ENCODE measurements at regions not wholly inside any gene's neighbourhood (a gene's known extent, or its start where the extent isn't known, plus 50 kb on each side); places are given as distances from the start of the nearest gene placed in this dataset.

DNA sequence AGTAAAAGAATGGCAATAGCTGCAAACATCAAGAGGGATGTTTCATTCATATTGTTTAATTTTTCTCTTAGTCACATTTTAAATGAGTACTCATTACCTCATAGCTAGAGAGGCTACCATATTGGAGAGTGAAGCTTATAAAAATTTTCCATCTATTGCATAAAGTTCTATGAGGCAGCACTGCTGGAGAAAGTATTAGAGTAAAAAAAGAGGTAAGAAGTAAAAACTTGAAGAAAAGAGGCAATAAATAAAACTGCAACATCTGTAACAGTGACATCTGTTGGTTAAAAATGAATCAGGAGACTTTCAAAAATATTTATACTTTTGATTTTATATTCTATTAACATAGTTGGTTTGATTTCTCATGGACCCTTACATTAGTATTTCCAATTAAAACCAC, 284.5 kb upstream of the SEMA3D start:
- ChIA-PET RAD21 (ENCODE audit: low non-redundant PET in 1 of 2, low total read pairs in 2 of 2, uncharacterized antibody in 2 of 2, unreplicated experiment in 2 of 2) (no interaction called here), POLR2A (no interaction called here), CTCF (no interaction called here)
- intact Hi-C loops (cut with micrococcal nuclease): no loop called here
- Histone ChIP-seq H4K20me1 (ENCODE audit: insufficient read depth) (no peaks in the 10 kb centered on the region), H3K79me2 (ENCODE audit: insufficient read depth, low read length) (no peaks in the 10 kb centered on the region), H3K27ac (ENCODE audit: low read depth, low read length) (no peak overlapping the region), H3K4me1 (ENCODE audit: control insufficient read depth in 1 of 2, insufficient read depth in 2 of 2, low read length in 2 of 2) (no peaks in the 10 kb centered on the region), H2AFZ (ENCODE audit: low read depth, low read length, poor library complexity, severe bottlenecking) (no peak overlapping the region), H3K9ac (ENCODE audit: low read length) (no peak overlapping the region), H3K9me3 (ENCODE audit: control insufficient read depth in 1 of 2, insufficient read depth in 1 of 2, low read depth in 1 of 2, low read length in 2 of 2) (no peaks in the 10 kb centered on the region), H3K27me3 (ENCODE audit: insufficient read depth, low read length) (no peaks in the 10 kb centered on the region), H3K4me2 (ENCODE audit: low read length) (no peak overlapping the region), H3K36me3 (ENCODE audit: control insufficient read depth in 1 of 2, insufficient read depth in 2 of 2, low read length in 2 of 2) (no peaks in the 10 kb centered on the region), H3K4me3 (replicated peaks in 1 of 2; ENCODE audit: low read depth in 1 of 2, low read length in 2 of 2) (no peak overlapping the region), H3K9me2 (ENCODE audit: insufficient read depth) (no peaks in the 10 kb centered on the region)
- TF ChIP-seq POLR2A (IDR thresholded peaks at IDR 0.05; ENCODE audit: borderline replicate concordance, extremely low read depth, insufficient read depth, insufficient read length) (no peak), ELF1 (IDR thresholded peaks at IDR 0.05; ENCODE audit: borderline replicate concordance, low read depth) (no peak), YY1 (IDR thresholded peaks at IDR 0.05; ENCODE audit: extremely low read depth, insufficient replicate concordance, low read depth, low read length) (no peak), SIN3A (IDR thresholded peaks at IDR 0.05; ENCODE audit: low read depth) (no peak), ZNF274 (IDR thresholded peaks at IDR 0.05; ENCODE audit: low read depth, low read length) (no peak), CBX3 (IDR thresholded peaks at IDR 0.05; ENCODE audit: low read depth) (no peak), CEBPB (IDR thresholded peaks at IDR 0.05; ENCODE audit: low read depth) (no peak), FOSL1 (IDR thresholded peaks at IDR 0.05; ENCODE audit: low read depth) (no peak), RAD21 (IDR thresholded peaks at IDR 0.05; ENCODE audit: low read depth) (no peak), SP1 (IDR thresholded peaks at IDR 0.05; ENCODE audit: low read depth) (no peak), EGR1 (IDR thresholded peaks at IDR 0.05; ENCODE audit: low read depth) (no peak), ZFX (IDR thresholded peaks at IDR 0.05) (no peak), JUND (IDR thresholded peaks at IDR 0.05) (no peak)
- TF ChIP-seq, protein P1, sequence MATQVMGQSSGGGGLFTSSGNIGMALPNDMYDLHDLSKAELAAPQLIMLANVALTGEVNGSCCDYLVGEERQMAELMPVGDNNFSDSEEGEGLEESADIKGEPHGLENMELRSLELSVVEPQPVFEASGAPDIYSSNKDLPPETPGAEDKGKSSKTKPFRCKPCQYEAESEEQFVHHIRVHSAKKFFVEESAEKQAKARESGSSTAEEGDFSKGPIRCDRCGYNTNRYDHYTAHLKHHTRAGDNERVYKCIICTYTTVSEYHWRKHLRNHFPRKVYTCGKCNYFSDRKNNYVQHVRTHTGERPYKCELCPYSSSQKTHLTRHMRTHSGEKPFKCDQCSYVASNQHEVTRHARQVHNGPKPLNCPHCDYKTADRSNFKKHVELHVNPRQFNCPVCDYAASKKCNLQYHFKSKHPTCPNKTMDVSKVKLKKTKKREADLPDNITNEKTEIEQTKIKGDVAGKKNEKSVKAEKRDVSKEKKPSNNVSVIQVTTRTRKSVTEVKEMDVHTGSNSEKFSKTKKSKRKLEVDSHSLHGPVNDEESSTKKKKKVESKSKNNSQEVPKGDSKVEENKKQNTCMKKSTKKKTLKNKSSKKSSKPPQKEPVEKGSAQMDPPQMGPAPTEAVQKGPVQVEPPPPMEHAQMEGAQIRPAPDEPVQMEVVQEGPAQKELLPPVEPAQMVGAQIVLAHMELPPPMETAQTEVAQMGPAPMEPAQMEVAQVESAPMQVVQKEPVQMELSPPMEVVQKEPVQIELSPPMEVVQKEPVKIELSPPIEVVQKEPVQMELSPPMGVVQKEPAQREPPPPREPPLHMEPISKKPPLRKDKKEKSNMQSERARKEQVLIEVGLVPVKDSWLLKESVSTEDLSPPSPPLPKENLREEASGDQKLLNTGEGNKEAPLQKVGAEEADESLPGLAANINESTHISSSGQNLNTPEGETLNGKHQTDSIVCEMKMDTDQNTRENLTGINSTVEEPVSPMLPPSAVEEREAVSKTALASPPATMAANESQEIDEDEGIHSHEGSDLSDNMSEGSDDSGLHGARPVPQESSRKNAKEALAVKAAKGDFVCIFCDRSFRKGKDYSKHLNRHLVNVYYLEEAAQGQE (IDR thresholded peaks at IDR 0.05; ENCODE audit: low read depth): no peak
- TF ChIP-seq, protein P2, sequence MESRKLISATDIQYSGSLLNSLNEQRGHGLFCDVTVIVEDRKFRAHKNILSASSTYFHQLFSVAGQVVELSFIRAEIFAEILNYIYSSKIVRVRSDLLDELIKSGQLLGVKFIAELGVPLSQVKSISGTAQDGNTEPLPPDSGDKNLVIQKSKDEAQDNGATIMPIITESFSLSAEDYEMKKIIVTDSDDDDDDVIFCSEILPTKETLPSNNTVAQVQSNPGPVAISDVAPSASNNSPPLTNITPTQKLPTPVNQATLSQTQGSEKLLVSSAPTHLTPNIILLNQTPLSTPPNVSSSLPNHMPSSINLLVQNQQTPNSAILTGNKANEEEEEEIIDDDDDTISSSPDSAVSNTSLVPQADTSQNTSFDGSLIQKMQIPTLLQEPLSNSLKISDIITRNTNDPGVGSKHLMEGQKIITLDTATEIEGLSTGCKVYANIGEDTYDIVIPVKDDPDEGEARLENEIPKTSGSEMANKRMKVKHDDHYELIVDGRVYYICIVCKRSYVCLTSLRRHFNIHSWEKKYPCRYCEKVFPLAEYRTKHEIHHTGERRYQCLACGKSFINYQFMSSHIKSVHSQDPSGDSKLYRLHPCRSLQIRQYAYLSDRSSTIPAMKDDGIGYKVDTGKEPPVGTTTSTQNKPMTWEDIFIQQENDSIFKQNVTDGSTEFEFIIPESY (IDR thresholded peaks at IDR 0.05; ENCODE audit: extremely low read depth, insufficient replicate concordance, low read length): no peak
- no TSS peak for BruUV-seq (replicated peaks)
- ATAC-seq: no peak
- DNase-seq (ENCODE audit: low read depth, low spot score): no peak
